GM18508 (cell line): ENCODE measurements at regions not wholly inside any gene's neighbourhood (a gene's known extent, or its start where the extent isn't known, plus 50 kb on each side); places are given as distances from the start of the nearest gene placed in this dataset.
"Not testable (repeated sequence)": the region's sequence is repeated elsewhere in the genome, so short reads cannot be mapped to it uniquely, and the experiment has no call there.

ENCODE experiments used
- ATAC-seq: cut with Tn5 transposase; IDR thresholded peaks from one replicate; pipeline ENCODE4 v1.9.1; 2021; ENCODE audit warnings: moderate number of reproducible peaks; ENCODE audit not compliant: insufficient read depth, unreplicated experiment

DNA sequence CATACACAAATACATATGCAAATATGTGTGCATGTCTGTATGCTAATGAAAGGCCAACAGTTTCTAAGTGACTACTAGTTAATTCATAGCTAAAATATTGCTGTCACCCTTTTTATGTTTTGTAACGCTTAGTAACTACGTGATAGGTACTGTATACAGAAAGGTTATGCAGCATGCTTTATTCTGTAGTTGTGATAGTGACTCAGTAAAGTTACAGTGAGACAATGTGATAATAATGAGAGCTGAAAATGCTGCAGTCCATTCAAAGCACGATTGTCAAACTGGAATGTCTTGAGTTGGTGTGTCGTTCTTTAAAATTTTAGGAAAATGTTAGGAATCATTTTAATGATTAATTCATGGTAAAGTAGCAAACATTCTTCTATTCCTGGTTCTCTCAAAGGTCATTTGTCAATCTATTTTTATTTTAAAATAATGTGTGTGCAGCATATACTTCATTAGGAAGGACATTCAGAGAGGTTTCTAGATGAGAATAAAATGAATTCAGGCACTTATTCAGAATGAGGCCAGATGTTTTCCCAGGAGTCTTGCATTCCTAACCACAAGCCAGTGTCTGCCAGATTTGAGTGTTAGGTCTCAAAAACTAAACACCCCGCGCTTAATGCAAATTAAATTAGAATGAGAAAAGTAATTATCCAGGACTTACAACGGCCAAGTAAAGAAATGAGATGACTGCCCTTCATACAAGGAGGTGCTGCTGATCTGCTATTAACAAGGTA, 408.8 kb upstream of the FZD8 start:
- no peak for ATAC-seq

GRCh38 chr10:36048780-36049179, 406.7 kb upstream of the FZD8 start:
- ATAC-seq: no peak

DNA sequence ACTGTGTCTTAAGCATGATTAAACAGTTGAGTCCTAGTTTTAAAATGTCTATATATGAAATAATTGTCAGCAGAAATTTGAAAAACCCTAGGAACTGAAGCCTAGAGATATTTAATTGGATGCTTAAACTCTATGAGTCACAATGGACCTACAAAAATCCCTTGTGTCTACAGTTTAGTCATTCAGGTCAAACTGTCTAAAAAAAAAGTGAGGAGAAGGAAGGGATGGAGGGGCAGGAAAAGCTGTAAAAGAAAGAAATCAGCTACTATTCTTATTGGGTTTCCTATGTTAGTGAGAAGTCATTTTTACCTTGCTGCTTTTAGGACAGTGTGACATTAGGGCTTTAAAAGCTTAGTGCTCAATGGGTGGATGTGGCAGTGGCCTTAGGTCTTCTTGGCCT, 406.1 kb upstream of the FZD8 start:
- ATAC-seq: no peak

- ATAC-seq: no peak
These were observed 400.0 kb upstream of the FZD8 start for GRCh38 chr10:36042135-36042534.

DNA sequence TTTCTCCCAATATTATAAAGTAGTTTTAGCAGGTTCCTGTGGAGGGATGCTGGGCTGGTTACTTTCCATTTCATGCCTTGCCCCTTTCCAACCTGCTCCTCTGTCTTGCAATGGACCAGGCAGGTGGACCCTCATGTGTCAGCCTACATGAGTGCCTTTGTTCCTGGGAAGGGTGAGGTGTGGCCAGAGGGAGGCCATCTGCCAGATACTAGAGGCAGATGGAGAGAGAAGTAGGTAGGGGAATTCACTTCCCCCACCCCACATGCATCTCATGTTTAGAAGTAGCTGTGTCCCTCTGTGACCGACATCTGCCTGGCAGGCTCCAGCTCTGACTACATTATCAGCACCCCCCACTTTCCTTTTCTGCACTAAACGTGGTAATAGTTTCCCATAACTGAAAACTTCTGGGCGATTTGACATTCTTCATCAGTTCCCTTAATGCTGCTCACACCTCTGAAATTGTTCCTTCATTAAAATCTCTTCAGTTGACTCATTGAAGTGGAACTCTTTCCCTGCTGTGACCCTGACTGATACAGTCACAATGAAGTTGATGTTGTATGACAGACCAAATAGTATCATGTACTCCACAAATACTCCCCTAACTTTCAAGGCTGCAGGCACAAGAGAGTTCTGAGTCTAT, 396.3 kb upstream of the FZD8 start:
- ATAC-seq: no peak

DNA sequence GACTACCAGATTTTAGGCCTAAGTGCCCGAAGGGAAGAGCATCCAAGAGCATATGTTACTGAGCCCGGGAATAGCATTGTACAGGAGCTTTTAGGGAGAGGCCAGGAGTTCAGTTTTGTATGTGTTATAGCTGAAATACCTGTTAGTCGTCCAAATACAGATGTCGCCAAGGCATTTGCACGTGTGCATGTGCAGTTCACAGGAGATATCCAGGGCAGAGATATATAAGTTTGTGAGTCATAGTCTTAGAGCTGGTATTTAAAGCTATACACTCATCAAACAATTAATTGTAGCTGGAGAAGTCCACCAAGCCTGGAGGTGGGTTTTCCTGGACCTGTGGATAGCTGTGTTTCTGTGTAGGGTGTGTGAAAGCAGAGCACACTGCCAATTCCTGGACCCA, 394.0 kb upstream of the FZD8 start:
- ATAC-seq: no peak

DNA sequence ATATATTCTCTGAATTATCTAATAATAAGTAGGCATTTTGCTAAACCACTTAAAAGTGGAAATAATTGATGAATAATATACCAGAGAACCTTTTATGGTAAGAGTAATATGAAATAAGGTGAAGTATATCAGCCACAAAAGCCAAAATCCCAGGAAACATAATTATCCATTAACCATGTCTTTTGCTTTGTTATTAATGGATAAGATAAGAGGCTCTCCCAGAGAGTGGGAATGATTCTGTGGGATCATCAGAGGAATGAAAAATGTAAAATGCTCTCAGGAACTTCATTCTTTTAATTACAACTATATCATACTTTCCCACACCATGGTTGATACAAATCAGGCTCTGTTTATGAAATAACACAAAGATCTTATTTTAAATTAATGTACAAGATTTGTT, 391.7 kb upstream of the FZD8 start:
- no peak for ATAC-seq

- no peak for ATAC-seq
These were observed 388.4 kb upstream of the FZD8 start for GRCh38 chr10:36030516-36030915.

- ATAC-seq: no peak
These were observed 384.7 kb upstream of the FZD8 start for GRCh38 chr10:36026656-36027390.

DNA sequence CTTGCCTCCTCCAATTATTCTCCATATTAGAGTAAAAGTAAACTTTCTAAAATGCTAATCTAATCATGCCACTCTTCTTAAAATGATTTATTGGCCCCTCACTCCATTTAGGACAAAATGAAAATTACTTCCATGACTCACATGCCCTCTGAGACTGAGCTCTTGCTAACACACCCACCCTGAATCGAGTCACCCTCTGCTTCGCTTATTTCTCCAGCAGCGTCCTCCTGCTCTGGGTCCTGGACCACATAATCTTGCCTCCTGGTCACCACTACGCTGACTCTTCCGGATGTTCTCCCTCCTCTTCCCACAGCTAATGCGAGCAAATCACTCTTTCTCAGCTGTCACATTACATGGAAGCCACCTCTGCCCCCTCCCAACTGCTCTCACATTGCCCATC, 384.0 kb upstream of the FZD8 start:
- no peak for ATAC-seq

DNA sequence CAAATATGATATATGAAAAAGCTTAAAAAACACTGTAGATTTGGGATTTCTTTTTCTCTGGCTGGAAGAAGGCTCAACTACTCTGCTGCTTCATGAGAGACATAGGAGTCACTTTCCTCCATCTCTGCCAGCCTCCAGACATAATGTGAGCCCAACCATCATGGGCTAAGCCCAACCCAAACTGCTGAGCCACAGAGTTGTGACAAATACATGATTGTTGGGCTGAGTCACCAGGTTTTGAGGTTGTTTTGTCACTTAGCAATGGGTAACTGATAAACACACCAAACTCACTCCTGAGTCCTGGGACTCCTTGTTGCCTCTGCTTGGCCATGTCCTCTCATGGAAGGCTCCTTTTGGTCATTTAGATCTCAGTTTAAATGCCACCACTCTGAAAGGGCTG, 381.8 kb upstream of the FZD8 start:
- ATAC-seq: no peak

DNA sequence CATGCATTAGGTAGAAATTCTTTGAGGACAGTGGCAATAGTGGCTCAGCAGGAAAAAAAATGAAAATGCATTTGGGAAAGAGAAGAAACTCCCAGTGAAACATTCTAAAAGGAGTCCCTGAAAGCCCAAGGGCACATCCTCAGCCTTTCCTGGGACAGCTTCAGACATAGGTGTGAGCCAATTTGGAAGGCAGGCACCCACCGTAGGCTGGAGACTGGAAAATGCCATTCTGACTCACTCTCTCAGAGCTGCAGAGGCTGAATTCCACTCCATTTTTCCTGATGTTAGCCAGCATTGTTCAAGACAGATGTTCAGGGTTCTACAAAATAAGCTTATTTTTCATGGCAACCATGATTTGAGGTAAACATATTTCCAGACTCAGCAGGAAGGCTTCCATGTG, 379.0 kb upstream of the FZD8 start:
- ATAC-seq: no peak

- ATAC-seq: no peak
These were observed 377.7 kb upstream of the FZD8 start for GRCh38 chr10:36019749-36020148.

DNA sequence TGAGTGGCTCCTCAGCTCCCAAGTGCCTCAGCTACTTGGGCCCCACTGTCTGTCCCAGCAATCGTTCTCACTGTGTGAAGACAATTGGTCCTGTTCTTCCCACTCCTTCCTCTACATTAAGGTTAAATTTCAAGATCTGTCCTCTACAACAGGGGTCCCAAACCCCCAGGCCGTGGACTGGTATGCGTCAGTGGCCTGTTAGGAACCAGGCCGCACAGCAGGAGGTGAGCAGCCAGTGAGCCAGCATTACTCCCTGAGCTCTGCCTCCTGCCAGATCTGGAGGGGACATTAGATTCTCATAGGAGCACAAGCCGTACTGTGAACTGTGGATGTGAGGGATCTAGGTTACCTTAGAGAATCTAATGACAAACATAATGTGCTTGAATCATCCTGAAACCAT, 376.9 kb upstream of the FZD8 start:
- ATAC-seq: no peak

DNA sequence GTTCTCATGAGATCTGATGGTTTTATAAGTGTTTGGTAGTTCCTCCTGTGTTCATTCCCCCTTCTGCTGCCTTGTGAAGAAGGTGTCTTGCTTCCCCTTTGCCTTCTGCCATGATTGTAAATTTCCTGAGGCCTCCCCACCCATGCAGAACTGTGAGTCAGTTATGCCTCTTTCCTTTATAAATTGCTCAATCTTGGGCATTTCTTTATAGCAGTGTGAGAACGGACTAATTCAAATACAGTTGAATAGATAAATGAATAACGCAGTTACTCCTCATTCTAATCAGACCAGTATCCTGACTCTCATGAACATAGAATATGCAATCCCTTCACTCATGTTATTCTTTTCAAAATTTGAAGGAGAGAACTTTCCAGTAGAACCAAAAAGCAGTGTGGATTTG, 375.0 kb upstream of the FZD8 start:
- ATAC-seq: no peak

DNA sequence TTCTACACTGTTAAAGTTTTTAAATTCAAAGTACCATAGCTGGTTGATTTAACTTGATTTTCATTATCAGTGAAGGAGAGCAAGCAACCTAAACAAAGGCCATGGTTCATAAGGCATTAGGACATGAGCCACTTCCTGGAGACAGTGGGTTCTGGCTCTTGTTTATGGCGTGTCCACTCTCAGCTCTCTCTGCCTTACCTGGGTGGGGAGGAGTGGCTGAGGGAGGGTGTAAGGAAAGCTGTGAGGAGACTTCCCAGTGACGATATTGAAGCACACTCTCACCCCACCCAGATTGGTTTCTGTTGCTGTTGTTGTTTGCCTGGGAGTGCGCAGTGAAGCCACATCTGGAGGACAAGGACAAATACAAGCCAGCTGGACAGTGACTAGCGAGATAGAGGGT, 365.3 kb upstream of the FZD8 start:
- ATAC-seq: no peak

GRCh38 chr10:36003688-36004087, 361.6 kb upstream of the FZD8 start:
- ATAC-seq: no peak

DNA sequence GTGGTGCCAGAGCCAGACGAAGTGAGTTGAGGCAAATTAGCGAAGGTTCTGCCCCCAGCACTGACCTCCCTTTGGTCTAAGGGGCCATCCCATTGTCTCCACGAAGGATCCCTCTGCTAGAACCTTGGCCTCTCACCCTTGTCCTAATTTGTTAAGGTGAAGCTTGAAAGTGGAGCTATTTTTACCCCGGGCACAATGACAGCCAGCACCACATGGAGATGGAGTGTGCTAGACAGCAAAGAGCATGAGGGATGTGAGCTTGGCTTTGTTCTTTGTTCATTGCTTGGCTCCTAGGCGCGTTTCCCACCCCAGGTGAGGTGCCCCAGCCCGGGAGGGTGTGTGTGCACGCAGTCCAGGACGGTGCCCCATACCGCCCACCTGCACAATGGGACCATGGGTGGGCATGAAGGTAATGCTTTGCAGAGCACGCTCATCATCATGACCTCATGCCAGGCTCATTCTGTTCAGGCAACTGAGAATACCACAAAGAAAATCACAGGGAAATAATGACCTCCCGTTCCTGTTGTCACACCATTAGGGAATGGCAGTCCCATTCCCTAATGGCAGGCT, 361.0 kb upstream of the FZD8 start:
- ATAC-seq: no peak

GRCh38 chr10:36002445-36002844, 360.3 kb upstream of the FZD8 start:
- ATAC-seq: no peak

GRCh38 chr10:36000754-36001153, 358.7 kb upstream of the FZD8 start:
- ATAC-seq: not testable (repeated sequence)

GRCh38 chr10:35998026-35998425, 355.9 kb upstream of the FZD8 start:
- ATAC-seq: no peak
